Heart left ventricle (tissue), 16 donors: ENCODE measurements at regions not wholly inside any gene's neighbourhood (a gene's known extent, or its start where the extent isn't known, plus 50 kb on each side); places are given as distances from the start of the nearest gene placed in this dataset.

Experiments used
- ATAC-seq, 4 donors: fragments of 200-7000 bp; cut with Tn5 transposase; one replicate each; pipeline ENCODE4 v1.9.1; 2020 to 2022; ENCODE audit warnings: moderate library complexity in 4 of 4, mild to moderate bottlenecking in 3 of 4, moderate number of reproducible peaks in 1 of 4
- DNase-seq, 5 donors: peaks; one replicate each; pipeline ENCODE4 v3.0.0-alpha.2; 2020
- H3K27ac ChIP-seq, 12 donors: fragments of 200-600 bp; sonication (generic) in 4 of 12; one replicate each; pipeline versions ENCODE4 v1.5.0 to v1.8.0; 2016 to 2022; ENCODE audit warnings: mild to moderate bottlenecking in 2 of 12
- H3K27me3 ChIP-seq, 9 donors: fragments of 200-600 bp; sonication (generic) in 2 of 9; one replicate each; pipeline versions ENCODE4 v1.5.1 to v1.8.0; 2016 to 2022; ENCODE audit warnings: mild to moderate bottlenecking in 3 of 9
- H3K36me3 ChIP-seq, 9 donors: fragments of 200-600 bp; sonication (generic) in 2 of 9; one replicate each; pipeline versions ENCODE4 v1.5.0 to v1.8.0; 2018 to 2022; ENCODE audit warnings: mild to moderate bottlenecking in 2 of 9
- H3K4me1 ChIP-seq, 12 donors: fragments of 200-600 bp; sonication (generic) in 4 of 12; one replicate each; pipeline versions ENCODE4 v1.5.0 to v1.8.0; 2016 to 2022; ENCODE audit warnings: mild to moderate bottlenecking in 3 of 12
- H3K4me3 ChIP-seq, 12 donors: fragments of 200-600 bp; sonication (generic) in 4 of 12; one replicate each; pipeline versions ENCODE4 v1.5.0 to v1.8.0; 2017 to 2022; ENCODE audit warnings: mild to moderate bottlenecking in 9 of 12, moderate library complexity in 4 of 12
- H3K9me3 ChIP-seq, 12 donors: fragments of 200-600 bp; sonication (generic) in 4 of 12; one replicate each; pipeline versions ENCODE4 v1.5.0 to v1.8.0; 2016 to 2022; ENCODE audit warnings: mild to moderate bottlenecking in 1 of 12
- CTCF ChIP-seq, 12 donors: fragments of 200-600 bp; sonication (generic) in 4 of 12; IDR thresholded peaks; one replicate each; pipeline versions ENCODE4 v1.5.0 to v1.8.0; 2018 to 2022; ENCODE audit warnings: antibody characterized with exemption in 12 of 12, mild to moderate bottlenecking in 5 of 12
- POLR2A ChIP-seq, 2 donors: fragments of 450-650 bp; IDR thresholded peaks; one replicate each; pipeline ENCODE4 v1.6.1; 2017; ENCODE audit warnings: antibody characterized with exemption in 2 of 2, mild to moderate bottlenecking in 2 of 2, moderate library complexity in 2 of 2
- WGBS, 4 donors: extraction: QIAGEN DNeasy Blood & Tissue Kit in 2 of 4; methylation state at CpG; one replicate each; pipeline versions ENCODE4 v1.1.5 to v1.1.7; 2013 to 2018; 5-methylcytosine and 5-hydroxymethylcytosine counted together
- intact Hi-C, 10 donors: fragments of 100-400 bp; cut with DNase I; formaldehyde crosslinking; loops; one replicate each; pipeline versions ENCODE4 v1.11.1 to v1.14.2; 2022
- donor health status: ischemic (EF 13 %, LVEDD 7.1; RV severe dilation, severe dysfunction).
- donor health status: healthy with polysubstance abuse.
- donor health status: DM: no; HTN: yes; CAD: no.
- donor health status: DM: no; HTN: no; CAD: no.
- donor health status: ischemic (EF 25% LVEDD 6.9; RV normal size, moderate dysfunction).
- donor health status: ischemic (EF 25% LVEDD 5.7; RV mildly dilated, moderate dysfunction).
- donor health status: healthy.
- donor health status: DM: yes; HTN: yes; CAD: no.
- donor health status: ischemic (EF 35%, LVEDD 5.7; RV mildly dilated, moderate dysfunction).
- donor health status: nonischemic (EF 11% LVEDD 7.7; RV severe dilation, severe dysfunction).
- donor health status: DM: yes; HTN: yes; CAD: no.
- donor health status: PGD.
- donor health status: ischemic (EF 29% LVEDD 5.4; RV normal size, mild dysfunction).
- donor health status: nonischemic (EF 23%, LVEDD 6.1; RV moderate dilation, normal function).

- Histone ChIP-seq H3K4me3 (no peak overlapping the region), H3K4me1 (peaks cover 0 to 11% (median 0%) of the 10 kb centered on the region in 12 donors), H3K36me3 (no peaks in the 10 kb centered on the region), H3K27ac (no peak overlapping the region), H3K9me3 (no peaks in the 10 kb centered on the region), H3K27me3 (no peaks in the 10 kb centered on the region)
- TF ChIP-seq CTCF (IDR thresholded peaks at IDR 0.05) (no peak), POLR2A (IDR thresholded peaks at IDR 0.05) (no peak)
- intact Hi-C loops: no loop called here
- ATAC-seq: no peak
- no peak for DNase-seq
- 83 to 94% (median 91%) methylated on average over 5 of the region's 5 CpGs for WGBS, 4 donors
These were observed 138.0 kb downstream of the MAP3K7 start for GRCh38 chr6:90448836-90449235.

GRCh38 chr6:90446164-90446563 lies 140.7 kb downstream of the MAP3K7 start:
- no peaks in the 10 kb centered on the region for H3K9me3 ChIP-seq
- ATAC-seq (no peak), DNase-seq (no peak)
- TF ChIP-seq CTCF (IDR thresholded peaks at IDR 0.05) (no peak), POLR2A (IDR thresholded peaks at IDR 0.05) (no peak)
- 31 to 55% (median 44%) methylated on average over 2 of the region's 2 CpGs for WGBS, 4 donors
- H3K27ac ChIP-seq: no peak overlapping the region
- no peak overlapping the region for H3K4me3 ChIP-seq
- no peaks in the 10 kb centered on the region for H3K36me3 ChIP-seq
- intact Hi-C loops: no loop called here
- peaks cover 0 to 11% (median 0%) of the 10 kb centered on the region in 12 donors for H3K4me1 ChIP-seq
- H3K27me3 ChIP-seq: no peaks in the 10 kb centered on the region

- Histone ChIP-seq H3K4me3 (no peak overlapping the region), H3K27me3 (no peaks in the 10 kb centered on the region), H3K36me3 (no peaks in the 10 kb centered on the region), H3K4me1 (peaks cover 0 to 11% (median 0%) of the 10 kb centered on the region in 12 donors), H3K9me3 (no peaks in the 10 kb centered on the region), H3K27ac (no peak overlapping the region)
- 65 to 76% (median 72%) methylated on average over 2 of the region's 2 CpGs for WGBS, 4 donors
- intact Hi-C loops: no loop called here
- ATAC-seq (no peak), DNase-seq (no peak)
- TF ChIP-seq POLR2A (IDR thresholded peaks at IDR 0.05): no peak
- TF ChIP-seq CTCF (IDR thresholded peaks at IDR 0.05): no peak
These were observed 141.3 kb downstream of the MAP3K7 start for GRCh38 chr6:90445533-90446108.

GRCh38 chr6:90444160-90444714 lies 142.6 kb downstream of the MAP3K7 start:
- TF ChIP-seq POLR2A (IDR thresholded peaks at IDR 0.05): no peak
- TF ChIP-seq CTCF (IDR thresholded peaks at IDR 0.05): no peak
- ATAC-seq: no peak
- Histone ChIP-seq H3K4me1 (peaks cover 0 to 11% (median 0%) of the 10 kb centered on the region in 12 donors), H3K36me3 (no peaks in the 10 kb centered on the region), H3K4me3 (no peak overlapping the region), H3K27me3 (no peaks in the 10 kb centered on the region), H3K9me3 (no peaks in the 10 kb centered on the region), H3K27ac (no peak overlapping the region)
- intact Hi-C loops: no loop called here
- 78 to 84% (median 82%) methylated on average over 8 of the region's 8 CpGs for WGBS, 4 donors
- DNase-seq: no peak
